Non-pigmented ciliary epithelial cell (primary cell): ENCODE measurements at regions not wholly inside any gene's neighbourhood (a gene's known extent, or its start where the extent isn't known, plus 50 kb on each side); places are given as distances from the start of the nearest gene placed in this dataset.

ENCODE experiments used
- DNase-seq: peaks from one replicate; pipeline ENCODE4 v3.0.0-alpha.2; 2010; ENCODE audit warnings: low read depth

DNA sequence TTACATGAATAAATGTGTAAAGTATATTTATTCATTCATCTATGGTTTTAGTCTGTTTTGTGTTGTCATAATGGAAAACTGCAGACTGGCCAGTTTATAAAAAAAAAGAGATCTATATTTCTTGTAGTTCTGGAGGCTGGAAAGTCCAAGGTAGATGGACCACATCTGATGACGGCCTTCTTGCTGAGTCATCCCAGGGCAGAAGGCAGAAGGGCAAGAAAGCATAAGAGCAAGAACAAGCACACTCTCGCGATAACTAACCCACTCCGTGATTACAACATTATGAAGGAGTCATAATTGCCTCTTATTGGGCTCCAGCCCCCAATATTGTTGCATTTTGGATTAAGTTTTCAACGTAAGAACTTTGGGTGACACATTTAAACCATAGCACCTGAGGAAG lies 180.4 kb upstream of the DAB2 start:
- DNase-seq, result no peak

DNA sequence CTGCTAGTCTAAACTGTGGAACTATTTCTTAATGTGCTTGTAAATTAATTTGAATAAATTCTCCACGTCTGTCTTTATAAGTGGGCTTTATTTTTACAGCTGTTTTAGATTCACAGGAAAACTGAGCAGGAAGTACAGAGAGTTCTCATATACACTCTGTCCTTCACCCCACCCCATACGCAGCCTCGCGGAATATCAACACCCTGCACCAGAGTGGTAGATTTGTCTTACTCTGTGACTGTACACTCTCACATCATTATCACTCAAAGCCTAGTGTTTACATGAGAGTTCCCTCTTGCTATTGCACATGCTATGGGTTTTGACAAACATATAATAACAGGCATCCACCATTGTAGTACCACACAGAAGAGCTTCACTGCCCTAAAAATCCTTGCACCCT lies 179.7 kb upstream of the DAB2 start:
- no peak for DNase-seq

DNA sequence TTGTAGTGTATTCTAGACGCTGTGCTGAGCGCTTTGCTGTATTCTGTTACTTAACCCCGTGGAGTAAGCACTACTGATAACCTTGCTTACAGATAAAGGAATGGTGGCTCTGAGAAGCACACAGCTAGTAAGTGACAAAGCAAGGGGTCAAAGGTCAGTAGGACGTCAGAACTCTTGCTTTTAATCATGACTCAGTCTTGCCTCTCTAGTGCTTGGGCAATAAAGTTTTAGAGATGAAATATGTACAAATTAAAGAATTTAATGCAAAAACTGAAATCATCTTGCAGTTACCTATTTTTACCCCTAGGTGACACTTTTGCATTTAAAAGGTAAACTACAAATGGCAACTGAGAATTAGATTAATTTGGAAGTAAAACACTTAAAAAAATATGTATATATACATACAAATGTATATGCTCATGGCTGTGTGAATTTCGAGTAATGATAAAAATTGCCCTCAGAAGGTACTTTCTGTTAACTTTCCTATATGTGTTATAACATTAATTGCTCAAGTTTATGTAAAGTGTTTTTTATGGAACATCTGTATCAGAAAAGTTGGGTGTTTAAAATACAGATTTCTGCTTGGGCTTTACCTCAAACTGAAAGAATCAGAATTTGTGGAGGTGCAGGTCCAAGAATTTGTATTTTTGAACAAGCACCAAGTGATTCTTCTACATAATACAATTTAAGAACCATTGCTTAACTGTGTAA lies 175.1 kb upstream of the DAB2 start:
- no peak for DNase-seq

DNA sequence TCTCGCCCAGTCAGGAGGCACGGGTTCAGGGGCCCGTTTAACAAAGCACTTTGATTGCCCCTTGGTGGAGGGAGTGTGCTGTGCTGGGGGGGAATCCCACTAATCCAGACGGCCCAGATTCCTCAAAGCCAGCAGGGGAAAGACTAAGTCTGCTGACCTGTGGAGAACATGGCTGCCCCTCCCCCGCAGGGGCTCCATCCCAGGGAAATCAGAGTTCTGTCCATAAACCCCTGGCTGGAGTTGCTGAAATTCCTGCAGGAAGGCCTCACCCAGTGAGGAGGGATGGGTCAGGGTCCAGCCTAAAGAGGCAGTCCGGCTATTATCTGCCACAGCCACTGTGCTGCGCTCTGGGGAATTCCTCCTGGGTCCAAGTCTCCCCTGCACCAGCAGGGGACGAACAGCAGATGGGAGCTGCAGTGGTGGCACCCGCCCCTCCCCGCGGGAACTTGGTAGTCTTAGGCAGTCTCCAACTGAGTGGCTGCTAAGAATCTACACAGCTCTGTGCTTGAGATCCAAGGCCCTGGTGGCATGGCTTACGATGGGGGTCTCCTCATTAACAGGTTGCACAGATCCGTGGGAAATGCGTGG lies 174.0 kb upstream of the DAB2 start:
- no peak for DNase-seq

DNA sequence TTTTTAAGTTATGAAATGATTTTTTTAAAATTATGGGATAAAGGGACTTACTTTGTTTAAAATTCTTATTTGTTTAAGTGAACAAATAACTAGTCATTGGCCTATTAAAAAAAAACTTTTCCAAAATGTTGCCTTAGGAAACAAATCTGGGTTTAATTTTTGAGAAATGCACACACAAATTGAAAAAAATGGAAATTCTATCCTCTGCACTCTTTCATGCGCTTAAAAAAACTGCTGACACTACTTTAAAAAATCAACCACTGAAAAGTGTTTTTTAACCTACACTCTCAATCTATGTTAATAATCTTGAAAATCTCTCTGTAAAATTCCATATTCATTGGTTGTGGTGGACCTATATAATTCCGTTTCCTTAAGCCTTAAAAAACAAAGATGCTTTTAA lies 163.4 kb upstream of the DAB2 start:
- DNase-seq, result no peak

DNA sequence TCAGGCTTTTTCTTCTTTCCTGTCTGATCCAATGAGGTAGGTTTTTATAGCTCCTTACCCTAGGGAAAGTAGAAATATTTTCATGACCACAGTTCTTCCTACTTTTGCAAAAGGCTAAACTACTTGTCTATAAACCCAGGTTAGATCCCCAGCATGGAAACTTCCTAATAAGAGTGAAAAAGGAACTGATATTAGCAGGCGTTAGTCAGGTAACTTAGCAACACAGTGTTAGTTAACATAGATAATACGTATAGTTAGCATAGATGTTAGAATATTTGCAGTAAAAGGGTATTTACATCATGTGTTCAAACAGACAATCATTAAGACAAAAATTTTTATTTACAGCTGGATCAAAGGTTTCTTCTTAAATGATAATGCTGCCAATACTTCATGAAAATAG lies 162.9 kb upstream of the DAB2 start:
- DNase-seq, result no peak

DNA sequence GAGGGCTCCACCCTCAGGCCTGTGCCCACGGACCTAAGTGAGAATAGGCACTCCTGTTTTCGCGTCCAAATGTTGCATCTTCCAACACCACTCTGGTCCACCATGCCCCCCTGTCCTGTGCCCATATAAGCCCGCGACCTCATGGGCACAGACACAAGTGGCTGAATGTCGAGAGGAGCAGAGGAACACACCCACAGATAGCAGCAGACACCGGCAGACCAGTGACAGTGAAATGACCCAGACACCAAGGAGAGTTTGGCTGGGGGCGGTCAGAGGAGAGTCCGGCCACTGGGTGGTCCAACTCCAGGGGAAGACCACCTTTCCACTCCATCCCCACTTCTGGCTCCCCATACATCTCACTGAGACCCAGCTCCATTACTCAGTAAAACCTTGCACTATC lies 161.4 kb upstream of the DAB2 start:
- DNase-seq, result no peak

DNA sequence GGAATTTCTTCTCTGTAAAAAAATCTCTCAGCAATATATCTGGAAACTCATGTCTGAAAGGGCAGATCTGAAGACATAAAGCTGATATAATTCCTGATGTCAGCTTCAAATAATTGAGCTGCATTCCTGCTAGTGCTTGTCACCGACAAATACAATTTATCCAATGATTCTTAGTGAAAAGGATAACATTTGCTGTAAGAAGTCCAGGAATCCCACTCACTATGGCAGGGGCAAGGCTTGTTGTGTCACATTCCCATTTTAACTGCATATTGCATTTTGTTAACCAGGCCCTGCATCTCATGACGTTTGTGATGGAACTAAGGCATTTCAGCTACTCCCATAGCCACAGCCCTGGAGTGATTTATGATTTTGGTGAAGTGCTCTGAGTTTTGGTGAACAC lies 160.1 kb upstream of the DAB2 start:
- no peak for DNase-seq

DNA sequence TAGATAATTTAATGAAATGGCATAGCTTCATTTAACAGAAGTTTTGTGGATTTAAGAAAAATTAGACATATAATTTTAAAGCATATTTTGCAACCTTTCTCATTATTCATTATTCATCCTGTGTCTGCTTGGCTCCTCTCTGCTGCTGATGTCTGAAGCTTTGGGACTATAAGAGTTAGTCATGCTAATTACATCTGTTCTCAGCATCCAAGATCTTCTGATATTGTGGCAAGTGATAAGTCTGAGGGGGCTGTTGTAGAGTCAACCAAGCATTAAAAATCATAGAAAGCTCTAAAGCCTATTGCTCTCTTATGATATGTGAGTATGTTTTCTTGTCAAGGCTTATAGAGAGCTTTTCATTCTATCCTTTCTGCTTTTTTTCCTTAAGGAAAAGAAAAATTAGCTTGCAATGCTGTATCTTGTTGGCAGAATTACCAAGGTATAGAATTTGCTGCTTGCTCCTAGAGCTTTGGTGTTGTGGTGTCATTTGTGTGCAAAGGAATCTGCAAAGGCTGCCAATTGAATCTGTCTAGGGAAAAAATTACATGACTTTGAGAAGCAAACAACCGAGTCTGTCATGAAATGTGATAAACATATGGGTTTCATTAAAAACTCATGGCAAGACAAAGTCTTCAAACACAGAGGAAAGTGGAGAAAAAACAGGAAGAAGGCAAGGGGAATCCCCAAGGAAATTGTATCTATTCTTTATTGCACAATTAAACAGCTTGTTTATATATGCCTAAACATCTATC lies 156.1 kb upstream of the DAB2 start:
- no peak for DNase-seq

DNA sequence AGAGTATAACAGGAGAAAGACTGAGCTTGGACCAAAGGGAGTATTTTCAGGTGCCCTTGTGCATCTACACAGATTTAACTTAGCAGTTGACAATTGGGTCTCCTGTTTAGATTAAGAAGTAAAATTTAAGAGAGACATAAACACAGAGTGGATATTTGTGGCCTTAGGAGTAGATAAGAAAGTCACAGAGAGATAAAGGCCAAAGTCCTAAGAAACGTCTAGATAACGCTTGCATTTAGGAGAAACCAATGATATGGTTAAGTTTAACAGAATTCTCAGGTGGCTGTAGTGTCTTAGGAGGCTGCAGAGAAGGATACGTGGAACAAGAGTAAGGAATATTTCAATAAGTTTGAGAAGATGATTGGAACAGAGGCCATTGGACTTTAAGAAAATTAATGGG lies 155.0 kb upstream of the DAB2 start:
- DNase-seq, result no peak

DNA sequence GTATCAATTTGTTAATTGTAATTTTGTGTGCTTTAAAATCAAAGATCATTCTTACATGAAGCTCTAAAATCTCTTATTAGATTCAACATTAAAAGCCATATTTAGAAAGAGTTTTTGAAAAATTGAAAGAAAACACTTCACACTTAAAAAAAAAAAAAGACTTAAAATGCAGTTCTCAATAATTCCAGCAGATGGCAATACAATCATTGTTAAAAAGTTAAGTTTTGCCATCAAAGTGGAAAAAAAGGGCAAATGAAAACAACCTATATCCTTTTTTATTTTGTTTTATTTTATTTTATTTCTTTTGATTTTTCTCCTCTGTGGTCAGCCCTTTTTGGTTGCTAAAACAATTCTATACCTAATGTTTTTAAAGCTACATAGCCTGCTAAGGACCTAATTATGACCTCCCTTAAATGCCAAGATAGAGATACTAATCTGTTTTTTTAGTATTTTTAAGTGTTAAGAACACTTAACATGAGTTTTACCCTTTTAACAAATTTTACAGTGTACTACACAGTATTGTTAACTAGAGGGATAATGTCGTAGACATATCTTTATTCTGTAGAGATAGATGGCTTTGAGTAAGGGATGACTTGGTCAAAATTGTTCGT lies 154.2 kb upstream of the DAB2 start:
- no peak for DNase-seq

DNA sequence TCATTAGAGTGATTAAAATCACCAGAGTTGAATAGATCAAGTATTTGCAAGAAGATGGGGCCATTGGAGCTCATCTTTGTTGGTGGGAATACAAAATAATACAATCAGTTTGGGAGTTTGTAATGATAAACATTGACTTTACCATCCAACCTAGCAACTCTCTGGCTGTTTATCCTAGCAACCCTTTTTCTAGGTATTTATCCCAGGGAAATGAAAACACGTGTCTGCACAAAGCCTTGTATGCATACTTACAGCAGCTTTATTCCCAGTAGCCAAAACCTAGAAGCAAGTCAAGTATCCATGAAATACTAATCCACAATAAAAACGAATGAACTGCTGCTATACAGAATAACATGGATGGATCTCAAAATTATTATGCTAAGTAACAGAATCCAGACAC lies 152.7 kb upstream of the DAB2 start:
- no peak for DNase-seq

DNA sequence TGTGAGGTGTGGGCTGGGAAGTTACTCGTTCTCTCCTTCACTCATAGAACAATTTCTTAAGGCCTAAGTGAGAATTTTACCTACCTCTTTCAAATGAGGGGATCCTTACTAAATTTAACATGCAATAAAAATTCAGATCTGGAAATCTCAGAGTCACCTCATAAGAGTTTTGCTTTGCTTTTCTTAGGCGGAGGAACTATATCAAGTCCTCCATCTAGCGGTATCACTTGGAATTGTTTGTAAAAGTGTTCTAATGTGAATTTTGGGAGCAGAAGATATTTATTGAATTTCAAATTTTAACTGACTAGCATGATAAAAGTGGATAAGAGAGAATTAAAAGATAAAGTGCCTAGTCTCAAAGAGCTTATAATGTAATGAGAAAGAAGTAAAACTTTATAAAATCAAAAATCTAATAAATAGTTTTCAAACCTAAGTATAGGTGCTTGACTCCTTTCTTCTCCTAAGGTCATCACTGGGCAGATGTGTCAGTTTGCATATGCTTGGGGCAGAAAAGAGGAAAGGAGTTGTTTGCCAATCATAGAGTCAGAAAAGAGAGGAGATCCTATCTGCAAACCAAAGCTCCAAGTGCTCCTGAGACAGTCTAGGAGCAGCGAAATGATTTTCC lies 145.7 kb upstream of the DAB2 start:
- DNase-seq, result no peak

DNA sequence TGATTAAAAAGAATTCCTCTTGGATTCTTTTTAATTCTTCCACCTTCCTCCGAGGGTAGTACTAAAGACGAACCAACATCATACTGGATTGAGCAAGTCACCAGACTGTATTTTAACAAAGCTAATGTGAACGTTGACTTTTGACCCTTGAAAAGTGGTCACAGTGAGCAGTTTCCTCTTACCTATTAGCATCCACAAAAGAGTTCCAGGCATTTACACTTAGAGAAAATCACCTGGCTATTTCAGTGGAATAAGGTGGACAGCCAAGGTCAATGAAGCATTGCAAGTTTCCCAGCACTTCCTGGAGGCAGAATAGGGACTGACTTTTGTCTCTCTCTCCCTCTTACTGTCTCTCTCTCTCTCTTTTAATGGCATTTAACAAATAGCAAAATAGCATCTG lies 145.1 kb upstream of the DAB2 start:
- no peak for DNase-seq

DNA sequence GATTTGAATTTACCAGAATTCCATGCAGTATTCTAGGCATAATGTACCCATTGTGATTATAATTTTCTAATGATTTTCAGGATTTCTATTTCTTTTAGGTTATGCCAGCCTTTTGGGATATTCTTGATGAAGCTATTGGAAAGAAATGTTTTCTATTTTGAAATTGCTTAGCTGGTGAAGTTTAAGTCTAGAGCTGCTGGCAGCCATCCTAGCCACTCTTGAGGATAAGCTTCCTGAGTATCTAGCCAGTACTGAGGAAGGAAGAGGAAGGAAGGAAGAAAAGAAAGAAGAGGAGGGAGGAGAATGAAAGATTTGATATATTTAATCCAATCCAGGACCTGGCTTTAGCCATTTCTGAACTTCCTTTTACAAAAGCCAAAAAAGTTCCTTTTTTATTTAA lies 142.1 kb upstream of the DAB2 start:
- no peak for DNase-seq

DNA sequence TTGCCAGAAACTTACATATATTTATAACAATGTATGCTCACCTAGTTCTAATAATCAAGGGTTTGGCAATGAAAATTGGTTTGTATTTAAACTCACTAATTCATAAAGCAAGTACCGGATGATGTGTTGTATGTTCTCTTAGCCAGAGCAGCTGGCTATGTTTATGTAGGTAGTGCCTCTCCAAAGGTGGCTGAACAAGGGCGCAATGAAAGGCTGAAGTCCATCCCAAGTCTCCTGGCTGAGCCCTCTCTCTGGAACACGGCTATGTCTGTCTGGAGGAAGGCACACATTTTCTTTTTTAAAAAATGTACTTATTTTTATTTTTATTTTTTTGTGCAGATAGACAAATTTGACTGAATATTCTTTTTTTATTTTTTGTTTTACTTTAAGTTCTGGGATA lies 141.2 kb upstream of the DAB2 start:
- no peak for DNase-seq

DNA sequence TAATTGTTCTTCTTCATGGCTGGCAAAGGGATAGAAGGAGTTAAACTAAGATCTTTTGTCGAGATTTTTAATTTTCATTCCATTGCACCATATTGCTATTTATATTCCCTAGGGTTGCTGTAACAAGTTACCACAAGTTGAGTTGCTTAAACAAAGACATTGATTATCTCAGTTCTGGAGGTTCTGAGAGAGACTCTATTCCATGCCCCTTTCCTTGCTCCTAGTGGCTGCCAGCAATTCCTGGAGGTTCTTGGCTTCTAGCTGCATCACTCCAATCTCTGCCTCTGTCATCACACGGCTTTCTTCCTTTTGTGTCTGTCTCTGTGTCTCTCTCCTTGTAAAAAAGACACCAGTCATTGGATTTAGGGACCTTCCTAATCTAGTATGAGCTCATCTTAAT lies 136.6 kb upstream of the DAB2 start:
- no peak for DNase-seq

DNA sequence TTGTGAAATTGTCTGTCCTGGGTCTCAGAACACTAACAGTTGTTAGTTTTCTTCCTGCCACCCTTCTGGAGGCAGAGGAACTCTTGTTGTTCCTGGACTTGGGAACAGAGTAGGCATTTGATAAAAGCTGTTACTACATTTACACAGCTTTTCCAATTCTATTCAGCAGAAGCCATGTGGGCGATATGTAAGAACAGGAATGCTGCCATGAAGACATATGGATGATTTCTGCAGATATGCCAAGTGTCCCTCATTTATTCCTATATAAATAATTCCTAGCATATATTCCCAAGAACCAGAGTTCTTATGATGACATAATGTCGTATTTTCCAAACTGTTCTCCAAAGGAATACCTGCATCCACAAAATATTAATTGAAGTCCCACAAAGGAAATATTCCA lies 135.9 kb upstream of the DAB2 start:
- DNase-seq, result no peak

DNA sequence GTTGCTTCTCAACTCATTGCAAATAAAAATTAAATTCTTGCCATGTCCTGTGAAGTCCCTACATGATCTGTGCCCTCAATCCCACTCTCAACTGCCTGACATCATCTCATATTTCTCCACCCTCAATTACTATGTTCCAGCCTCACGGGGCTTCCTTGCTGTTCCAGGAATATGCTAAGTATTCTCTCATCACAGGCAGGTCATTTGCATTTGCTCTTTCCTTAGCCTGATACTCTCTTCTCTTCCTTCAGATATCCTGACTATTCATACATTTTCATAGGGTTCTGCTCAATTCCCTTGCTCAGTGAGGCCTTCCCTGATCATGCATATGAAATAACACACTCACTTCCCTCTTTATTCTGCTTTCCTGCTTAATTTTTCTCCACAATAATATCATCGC lies 135.1 kb upstream of the DAB2 start:
- no peak for DNase-seq

DNA sequence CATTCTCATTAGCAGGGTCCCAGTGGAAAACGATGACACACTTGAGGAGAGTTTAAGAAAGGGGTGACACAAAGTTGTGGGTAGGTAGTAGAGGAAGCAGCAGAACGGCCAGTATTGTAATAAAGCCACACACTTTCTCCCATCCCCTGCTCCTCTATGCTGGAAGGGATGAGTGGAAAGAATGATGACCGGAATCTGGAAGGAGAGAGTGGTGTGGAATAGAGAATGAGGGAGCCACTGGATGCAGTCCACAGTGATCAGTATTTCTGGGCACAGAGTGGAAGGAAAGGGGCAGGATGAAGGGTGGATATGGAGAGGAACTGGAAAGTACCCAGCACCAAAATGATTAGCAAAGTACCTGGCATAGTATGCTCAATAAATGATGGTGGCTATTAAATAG lies 133.8 kb upstream of the DAB2 start:
- no peak for DNase-seq

DNA sequence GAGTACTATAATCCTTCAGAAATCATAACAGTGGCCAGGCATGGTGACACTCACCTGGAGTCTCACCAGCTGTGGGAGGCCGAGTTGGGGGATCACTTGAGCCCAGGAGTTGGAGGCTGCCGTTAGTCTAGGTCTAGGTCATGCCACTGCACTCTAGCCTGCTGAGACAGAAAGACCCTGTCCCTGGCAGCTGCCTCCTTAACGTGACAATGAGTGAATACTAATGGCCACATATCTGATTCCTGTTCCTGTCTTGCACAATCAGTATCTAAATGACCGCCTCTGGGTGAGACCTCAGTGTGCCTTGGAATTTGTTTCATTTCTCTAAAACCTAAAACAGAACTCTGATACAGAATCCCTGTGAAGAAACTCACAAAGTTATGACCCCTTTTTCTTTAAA lies 131.0 kb upstream of the DAB2 start:
- no peak for DNase-seq

DNA sequence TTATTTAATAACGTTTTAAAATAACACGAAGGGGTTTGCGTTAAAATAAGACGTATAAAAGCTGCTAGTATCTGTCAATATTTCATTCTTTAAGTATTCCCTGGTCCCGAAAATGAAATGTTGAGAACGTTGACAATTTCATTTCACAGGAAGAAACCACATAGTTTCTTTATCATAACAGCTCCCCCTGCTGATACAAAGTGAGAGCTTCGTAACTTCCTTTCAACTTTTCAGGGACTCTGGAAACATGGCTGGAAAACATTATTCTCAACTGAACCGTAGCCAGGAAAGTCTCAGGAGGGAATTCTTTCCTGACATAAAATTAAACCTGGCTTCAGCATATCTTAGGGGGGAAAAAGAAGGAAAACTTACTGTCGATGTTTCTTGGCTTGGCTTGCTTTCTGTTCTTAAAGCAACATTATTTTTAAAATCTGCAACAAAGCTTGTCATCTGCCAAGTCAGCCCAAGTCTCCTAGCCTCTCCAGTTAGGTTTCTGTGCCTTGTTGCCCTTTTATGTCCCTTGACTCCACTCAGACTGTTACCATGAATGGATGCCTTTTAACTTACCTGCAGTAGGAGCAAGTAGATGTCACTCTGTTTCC lies 122.9 kb upstream of the DAB2 start:
- no peak for DNase-seq
